GM12872 (cell line): ENCODE measurements at regions not wholly inside any gene's neighbourhood (a gene's known extent, or its start where the extent isn't known, plus 50 kb on each side); places are given as distances from the start of the nearest gene placed in this dataset.
A peak's percentile ranks its signal among the peaks of the same experiment; 100 is the strongest.

ENCODE experiments used
- TF ChIP-seq, protein P1 (sequence below): IDR thresholded peaks from 3 replicates; pipeline ENCODE4 v1.5.1; 2011; ENCODE audit warnings: low read depth, mild to moderate bottlenecking, low read length, moderate library complexity; ENCODE audit not compliant: insufficient read depth

DNA sequence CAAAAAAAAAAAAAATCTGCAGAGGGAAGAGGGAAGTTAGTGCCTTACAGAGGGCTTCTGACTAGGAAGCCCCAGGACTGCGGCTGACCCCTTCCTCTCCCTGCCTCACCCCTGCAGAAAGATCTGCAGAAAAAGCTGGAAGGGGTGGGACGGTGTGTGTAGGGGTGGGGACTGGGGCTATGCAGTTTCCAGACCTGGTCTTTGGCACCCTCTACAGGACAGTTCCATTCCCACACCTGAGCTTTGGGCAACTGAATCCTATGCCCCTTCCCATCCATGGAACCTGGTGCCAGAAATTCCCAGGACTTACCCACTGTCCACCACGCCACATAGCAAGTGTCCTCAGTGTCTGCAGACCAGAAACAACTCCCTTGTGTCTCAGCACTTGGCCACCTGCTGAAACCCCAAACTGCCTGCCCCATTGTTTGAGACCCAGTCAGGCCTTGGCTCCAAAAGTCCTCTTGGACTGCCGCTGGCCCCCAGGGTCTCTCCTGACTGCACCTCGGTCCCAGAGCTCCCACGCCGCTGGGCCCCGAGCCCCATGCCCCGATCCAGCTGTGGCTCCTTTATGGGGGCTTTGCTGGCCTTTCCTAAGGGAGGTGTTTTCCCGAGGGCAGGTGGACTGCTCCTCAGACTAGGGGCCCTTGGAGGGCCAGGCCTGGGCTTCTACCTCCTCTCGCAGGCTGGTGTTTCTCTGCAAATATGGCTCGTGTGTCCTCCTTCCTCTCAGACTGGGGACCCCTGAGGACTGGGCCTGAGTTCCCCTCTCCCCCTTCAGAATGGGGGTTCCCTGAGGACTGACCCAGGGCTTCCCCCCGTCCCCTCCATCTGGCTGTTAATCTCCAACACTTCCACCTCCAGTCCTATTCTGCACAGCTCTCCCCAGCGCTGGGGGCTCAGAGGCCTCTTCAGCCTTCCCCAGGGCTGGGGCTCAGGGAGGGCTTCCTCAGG lies 284.9 kb upstream of the TEKT4 start:
- TF ChIP-seq, protein P1, sequence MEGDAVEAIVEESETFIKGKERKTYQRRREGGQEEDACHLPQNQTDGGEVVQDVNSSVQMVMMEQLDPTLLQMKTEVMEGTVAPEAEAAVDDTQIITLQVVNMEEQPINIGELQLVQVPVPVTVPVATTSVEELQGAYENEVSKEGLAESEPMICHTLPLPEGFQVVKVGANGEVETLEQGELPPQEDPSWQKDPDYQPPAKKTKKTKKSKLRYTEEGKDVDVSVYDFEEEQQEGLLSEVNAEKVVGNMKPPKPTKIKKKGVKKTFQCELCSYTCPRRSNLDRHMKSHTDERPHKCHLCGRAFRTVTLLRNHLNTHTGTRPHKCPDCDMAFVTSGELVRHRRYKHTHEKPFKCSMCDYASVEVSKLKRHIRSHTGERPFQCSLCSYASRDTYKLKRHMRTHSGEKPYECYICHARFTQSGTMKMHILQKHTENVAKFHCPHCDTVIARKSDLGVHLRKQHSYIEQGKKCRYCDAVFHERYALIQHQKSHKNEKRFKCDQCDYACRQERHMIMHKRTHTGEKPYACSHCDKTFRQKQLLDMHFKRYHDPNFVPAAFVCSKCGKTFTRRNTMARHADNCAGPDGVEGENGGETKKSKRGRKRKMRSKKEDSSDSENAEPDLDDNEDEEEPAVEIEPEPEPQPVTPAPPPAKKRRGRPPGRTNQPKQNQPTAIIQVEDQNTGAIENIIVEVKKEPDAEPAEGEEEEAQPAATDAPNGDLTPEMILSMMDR = peak; percentile 56

DNA sequence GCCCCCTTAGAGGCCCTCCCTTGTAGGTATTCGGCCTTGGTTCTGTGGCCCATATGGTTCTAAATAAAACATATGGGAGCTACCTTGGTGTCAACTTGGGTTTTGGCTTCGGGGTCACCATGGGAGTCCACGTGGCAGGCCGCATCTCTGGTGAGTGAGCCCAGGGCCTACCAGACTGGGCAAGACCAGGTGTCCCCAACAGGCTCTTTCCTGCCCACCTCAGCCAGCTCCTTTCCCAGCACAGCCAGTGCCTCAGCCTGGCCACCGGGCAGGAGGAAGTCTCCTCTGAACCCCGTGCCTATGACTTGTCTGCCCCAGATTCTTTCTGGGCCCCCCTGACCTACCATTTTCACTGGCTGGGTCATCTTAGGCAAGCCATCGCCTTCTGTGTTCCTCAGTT lies 268.8 kb upstream of the TEKT4 start:
- TF ChIP-seq, protein P1 = no peak

DNA sequence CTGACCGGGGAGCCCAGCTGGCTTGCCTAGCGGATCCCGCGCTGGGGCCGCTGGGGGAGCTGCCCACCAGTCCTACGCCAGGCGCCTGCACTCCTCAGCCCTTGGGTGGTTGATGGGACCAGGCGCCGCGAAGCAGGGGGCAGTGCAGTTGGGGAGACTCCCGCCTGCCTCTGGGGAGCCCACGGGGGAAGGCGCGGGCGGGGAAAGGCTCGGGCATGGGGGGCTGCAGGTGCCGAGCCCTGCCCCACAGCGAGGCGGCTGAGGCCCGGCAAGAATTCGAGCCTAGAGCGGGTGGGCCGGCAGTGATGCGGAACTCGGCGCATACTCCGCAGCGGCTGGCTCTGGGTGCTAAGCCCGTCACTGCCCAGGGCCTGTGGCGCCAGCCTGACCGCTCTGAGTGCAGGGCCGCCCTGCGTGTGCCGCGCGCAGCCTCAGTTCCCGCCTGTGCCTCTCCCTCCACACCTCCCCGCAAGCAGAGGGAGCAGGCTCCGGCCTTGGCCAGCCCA lies 249.1 kb upstream of the TEKT4 start:
- TF ChIP-seq, protein P1 = no peak

DNA sequence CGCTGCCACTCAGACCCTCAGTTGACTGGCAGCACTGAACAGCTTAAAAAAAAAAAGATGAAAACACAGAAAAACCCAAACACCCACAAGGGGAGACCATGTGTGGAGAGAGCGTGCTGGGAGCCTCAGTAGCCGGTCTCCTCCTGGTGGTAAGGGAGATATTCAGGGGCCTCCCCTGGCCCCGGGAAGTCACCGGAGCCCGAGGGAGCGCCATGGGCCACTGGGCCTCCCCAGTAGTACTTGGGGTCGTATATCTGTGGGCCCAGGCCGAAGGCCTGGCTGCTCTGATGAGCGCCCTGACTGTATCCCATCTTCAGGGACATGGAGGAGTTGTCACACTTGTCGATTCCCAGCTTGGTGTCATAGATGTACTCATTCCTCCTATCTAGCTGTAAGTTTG lies 145.7 kb upstream of the TEKT4 start:
- TF ChIP-seq, protein P1 = no peak

DNA sequence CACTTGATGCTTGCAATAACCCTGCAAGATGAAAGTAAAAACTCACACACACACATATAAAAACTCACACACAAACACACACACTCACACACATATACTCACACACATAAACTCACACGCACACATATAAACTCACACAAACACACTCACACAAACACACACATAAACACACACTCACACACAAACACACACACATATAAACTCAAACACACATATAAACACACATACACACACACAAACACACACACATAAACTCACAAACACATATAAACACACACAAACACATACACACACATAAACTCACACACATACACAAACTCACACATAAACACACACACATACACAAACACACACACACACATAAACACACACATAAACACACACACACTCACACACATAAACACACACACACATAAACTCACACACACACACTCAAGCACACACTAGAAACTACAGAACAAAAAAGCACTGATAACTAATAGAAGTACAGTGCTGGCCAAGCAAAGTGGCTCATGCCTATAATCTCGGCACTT lies 117.7 kb upstream of the TEKT4 start:
- TF ChIP-seq, protein P1 = no peak

DNA sequence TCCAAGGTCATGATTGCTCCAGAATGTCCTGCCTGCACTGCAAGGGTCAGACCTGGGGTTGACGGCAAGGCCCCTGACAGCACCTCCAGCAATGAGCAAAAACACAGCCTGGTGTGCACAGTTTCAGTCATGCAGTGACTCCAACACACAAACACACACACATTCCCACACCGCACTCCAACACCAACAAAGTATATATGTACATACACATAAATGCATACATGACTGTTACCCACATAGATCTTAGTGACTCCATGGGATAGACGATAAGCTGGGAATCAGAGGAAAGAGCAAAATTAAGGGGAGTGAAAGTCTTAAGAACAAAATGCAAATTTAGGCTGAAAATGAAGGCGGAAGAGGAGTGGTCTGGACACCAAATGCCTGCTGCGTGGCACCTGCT lies 112.7 kb upstream of the TEKT4 start:
- TF ChIP-seq, protein P1 = no peak

DNA sequence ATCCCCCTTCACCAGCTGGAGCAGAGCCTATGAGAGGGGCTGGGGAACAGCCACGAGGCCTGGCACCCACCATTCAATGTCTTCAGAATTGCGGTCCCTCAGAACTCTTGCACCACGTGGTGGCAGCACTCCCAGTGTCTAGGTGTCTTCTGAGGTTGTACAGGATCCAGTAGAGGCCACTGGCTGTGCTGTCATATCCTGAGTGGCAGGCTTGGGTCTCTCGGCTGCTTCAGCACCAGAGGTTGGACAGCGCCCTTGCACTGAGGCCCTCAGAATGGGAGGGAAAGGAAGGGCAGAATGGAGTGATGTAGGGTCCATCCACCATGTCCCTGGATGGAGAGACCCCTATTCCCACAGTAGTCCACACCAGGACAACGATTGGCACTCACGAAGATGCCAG lies 112.0 kb upstream of the TEKT4 start:
- TF ChIP-seq, protein P1 = no peak
